Activated T-helper 17 cell treated with anti-CD3 and anti-CD28 coated beads, Interleukin-2, amount 50 U/mL, for 72 hours (primary cell): ENCODE measurements at regions not wholly inside any gene's neighbourhood (a gene's known extent, or its start where the extent isn't known, plus 50 kb on each side); places are given as distances from the start of the nearest gene placed in this dataset.
A peak's percentile ranks its signal among the peaks of the same experiment; 100 is the strongest.

Source experiments
- ATAC-seq: fragments of 150-1000 bp; cut with Tn5 transposase; replicated peaks from 2 replicates; pipeline ENCODE4 v1.10.0; 2021; ENCODE audit warnings: mild to moderate bottlenecking, moderate library complexity
- H3K27ac Mint-ChIP-seq: one replicate; pipeline ENCODE4 v1.8.0; 2022; ENCODE audit warnings: mixed read lengths
- H3K27me3 Mint-ChIP-seq: one replicate; pipeline ENCODE4 v1.8.0; 2022; ENCODE audit warnings: mixed read lengths
- H3K36me3 Mint-ChIP-seq: one replicate; pipeline ENCODE4 v1.8.0; 2022; ENCODE audit warnings: low read depth, mild to moderate bottlenecking, mixed read lengths
- H3K4me1 Mint-ChIP-seq: one replicate; pipeline ENCODE4 v1.8.0; 2022; ENCODE audit warnings: mixed read lengths
- H3K4me3 Mint-ChIP-seq: one replicate; pipeline ENCODE4 v1.8.0; 2022; ENCODE audit warnings: mild to moderate bottlenecking, mixed read lengths
- H3K9me3 Mint-ChIP-seq: one replicate; pipeline ENCODE4 v1.8.0; 2022; ENCODE audit warnings: mixed read lengths

DNA sequence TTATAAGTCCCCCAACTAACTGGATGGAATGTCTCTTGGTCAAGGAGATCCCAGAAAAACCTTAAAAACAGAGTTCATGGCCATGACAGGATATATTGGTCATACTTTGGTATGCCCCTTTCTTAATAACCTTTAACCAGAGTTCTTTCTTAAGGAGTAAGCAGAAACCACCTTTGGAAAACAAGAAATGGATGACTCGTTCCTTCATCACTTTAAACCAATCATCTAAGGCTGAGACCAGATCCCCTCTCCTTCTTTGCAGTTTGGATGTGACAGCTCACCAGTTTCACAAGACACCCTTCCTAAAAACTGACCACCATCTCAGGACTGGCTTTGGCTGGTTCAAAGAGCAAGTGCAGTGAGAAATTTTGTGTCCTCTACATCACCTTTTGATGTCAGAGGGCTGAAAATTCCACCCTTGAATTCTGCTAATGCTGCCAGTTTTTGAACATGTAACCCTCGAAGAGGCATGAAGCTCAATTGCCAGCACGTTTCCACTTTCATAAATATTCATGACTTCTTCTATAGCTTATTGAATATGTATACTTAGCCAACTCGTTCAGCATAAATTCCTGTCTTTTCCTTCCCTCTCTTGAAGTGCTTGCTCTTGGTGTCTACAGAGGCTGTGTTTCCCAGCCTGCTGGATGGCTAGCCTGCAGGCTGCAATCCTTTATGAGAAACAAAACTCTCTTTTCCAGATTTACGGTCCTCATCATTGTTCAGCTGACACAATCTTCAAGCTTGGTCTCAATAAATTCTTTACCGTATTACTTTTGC is 1323.5 kb upstream of the TMEFF2 start:
- H3K9me3 Mint-ChIP-seq, result peaks cover 4% of the 10 kb centered on the region
- H3K27ac Mint-ChIP-seq, result no peak overlapping the region
- H3K36me3 Mint-ChIP-seq, result no peaks in the 10 kb centered on the region
- H3K4me1 Mint-ChIP-seq, result no peaks in the 10 kb centered on the region
- H3K4me3 Mint-ChIP-seq, result no peak overlapping the region
- H3K27me3 Mint-ChIP-seq, result no peaks in the 10 kb centered on the region
- no peak for ATAC-seq

DNA sequence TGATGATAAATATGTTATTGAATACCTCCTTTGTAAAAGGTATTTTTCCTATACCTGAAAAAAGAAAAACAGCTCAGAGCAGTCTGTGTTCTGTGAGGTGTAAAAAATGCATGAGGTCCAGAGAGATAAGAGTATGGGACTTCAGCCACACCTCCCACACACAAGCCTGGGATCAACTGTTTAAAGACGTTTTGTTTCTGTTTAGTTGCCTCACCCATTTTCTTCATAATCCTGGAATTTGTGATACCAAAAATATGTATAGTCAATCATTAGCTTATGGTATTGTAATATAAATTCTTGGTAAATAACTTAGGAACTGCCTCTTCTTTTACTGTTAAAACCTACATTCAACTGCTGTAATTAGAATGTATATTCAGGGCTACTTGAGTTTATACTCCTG is 1322.9 kb upstream of the TMEFF2 start:
- H3K36me3 Mint-ChIP-seq, result no peaks in the 10 kb centered on the region
- H3K9me3 Mint-ChIP-seq, result peaks cover 4% of the 10 kb centered on the region
- no peak overlapping the region for H3K4me3 Mint-ChIP-seq
- H3K27me3 Mint-ChIP-seq, result no peaks in the 10 kb centered on the region
- no peak for ATAC-seq
- H3K27ac Mint-ChIP-seq, result no peak overlapping the region
- H3K4me1 Mint-ChIP-seq, result no peaks in the 10 kb centered on the region

- Mint-ChIP-seq H3K27ac (no peak overlapping the region), H3K36me3 (no peaks in the 10 kb centered on the region), H3K27me3 (no peaks in the 10 kb centered on the region), H3K4me1 (no peaks in the 10 kb centered on the region), H3K9me3 (no peaks in the 10 kb centered on the region), H3K4me3 (no peak overlapping the region)
- ATAC-seq, result no peak
These were observed 1311.3 kb upstream of the TMEFF2 start for GRCh38 chr2:193506035-193506434.

- ATAC-seq, result no peak
- no peaks in the 10 kb centered on the region for H3K9me3 Mint-ChIP-seq
- no peak overlapping the region for H3K27ac Mint-ChIP-seq
- no peaks in the 10 kb centered on the region for H3K36me3 Mint-ChIP-seq
- no peak overlapping the region for H3K4me3 Mint-ChIP-seq
- no peaks in the 10 kb centered on the region for H3K4me1 Mint-ChIP-seq
- no peaks in the 10 kb centered on the region for H3K27me3 Mint-ChIP-seq
These were observed 1310.9 kb upstream of the TMEFF2 start for GRCh38 chr2:193505620-193506019.

DNA sequence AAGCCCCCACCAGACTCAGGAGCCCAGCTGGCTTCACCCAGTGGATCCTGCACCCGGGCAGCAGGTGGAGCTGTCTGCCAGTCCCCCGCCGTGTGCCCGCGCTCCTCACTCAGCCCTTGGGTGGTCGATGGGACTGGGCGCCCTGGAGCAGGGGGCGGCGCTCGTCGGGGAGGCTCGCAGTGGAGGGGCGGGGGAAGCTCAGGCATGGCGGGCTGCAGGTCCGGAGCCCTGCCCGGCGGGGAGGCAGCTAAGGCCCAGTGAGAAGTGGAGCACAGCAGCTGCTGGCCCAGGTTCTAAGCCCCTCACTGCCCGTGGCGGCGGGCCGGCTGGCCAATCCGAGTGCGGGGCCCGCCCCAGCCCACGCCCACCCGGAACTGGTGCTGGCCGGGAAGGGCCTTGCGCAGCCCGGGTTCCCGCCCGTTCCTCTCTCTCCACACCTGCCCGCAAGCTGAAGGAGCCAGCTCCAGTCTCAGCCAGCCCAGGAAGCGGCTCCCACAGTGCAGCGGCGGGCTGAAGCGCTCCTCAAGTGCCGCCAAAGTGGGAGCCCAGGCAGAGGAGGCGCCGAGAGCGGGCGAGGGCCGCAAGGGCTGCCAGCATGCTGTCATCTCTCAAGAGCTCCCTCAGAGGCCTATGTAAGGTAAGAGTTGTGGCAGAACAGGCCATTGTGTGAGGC is 1307.8 kb upstream of the TMEFF2 start:
- ATAC-seq, result no peak
- Mint-ChIP-seq H3K27ac (no peak overlapping the region), H3K27me3 (no peaks in the 10 kb centered on the region), H3K4me3 (no peak overlapping the region), H3K36me3 (no peaks in the 10 kb centered on the region), H3K9me3 (no peaks in the 10 kb centered on the region), H3K4me1 (no peaks in the 10 kb centered on the region)

GRCh38 chr2:193496786-193497185 is 1302.1 kb upstream of the TMEFF2 start:
- ATAC-seq, result no peak
- H3K27me3 Mint-ChIP-seq, result no peaks in the 10 kb centered on the region
- H3K27ac Mint-ChIP-seq, result no peak overlapping the region
- no peaks in the 10 kb centered on the region for H3K36me3 Mint-ChIP-seq
- no peak overlapping the region for H3K4me3 Mint-ChIP-seq
- H3K9me3 Mint-ChIP-seq, result no peaks in the 10 kb centered on the region
- H3K4me1 Mint-ChIP-seq, result no peaks in the 10 kb centered on the region

GRCh38 chr2:193482557-193482956 is 1287.8 kb upstream of the TMEFF2 start:
- H3K4me3 Mint-ChIP-seq, result peak overlapping the region; percentile 32
- H3K36me3 Mint-ChIP-seq, result no peaks in the 10 kb centered on the region
- no peaks in the 10 kb centered on the region for H3K27me3 Mint-ChIP-seq
- no peaks in the 10 kb centered on the region for H3K9me3 Mint-ChIP-seq
- ATAC-seq, result no peak
- no peaks in the 10 kb centered on the region for H3K4me1 Mint-ChIP-seq
- no peak overlapping the region for H3K27ac Mint-ChIP-seq

- Mint-ChIP-seq H3K9me3 (no peaks in the 10 kb centered on the region), H3K4me1 (no peaks in the 10 kb centered on the region), H3K27ac (no peak overlapping the region), H3K36me3 (no peaks in the 10 kb centered on the region), H3K27me3 (no peaks in the 10 kb centered on the region), H3K4me3 (no peak overlapping the region)
- no peak for ATAC-seq
These were observed 1285.5 kb upstream of the TMEFF2 start for GRCh38 chr2:193480187-193480586.

DNA sequence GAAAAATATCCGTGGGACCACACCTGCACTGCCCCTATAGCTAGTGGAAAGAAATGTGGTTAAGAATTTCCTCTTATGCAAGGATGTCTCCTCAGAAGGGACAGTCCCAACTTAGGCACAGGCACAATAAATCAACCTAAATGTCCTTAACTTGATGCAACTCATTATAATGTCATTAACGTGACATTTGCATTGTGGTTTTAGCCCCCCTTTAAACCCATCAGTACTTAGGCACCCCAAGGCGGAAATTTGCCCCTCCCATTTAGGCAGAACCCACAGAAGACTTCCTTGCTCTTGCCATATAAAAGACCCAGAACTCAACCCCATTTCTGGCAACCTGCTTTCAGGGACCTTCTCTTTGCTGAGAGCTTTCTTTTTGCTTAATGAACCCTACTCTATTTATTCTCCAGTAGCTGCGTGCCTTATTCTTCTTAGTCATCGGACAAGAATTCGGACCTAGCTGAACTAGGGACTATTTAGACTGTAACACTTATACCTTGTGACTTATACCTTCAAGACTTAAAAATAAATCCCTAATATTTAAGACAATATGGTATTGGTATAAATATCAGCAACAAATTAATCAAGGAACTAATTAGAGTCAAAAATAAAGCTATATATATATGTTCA is 1281.6 kb upstream of the TMEFF2 start:
- H3K36me3 Mint-ChIP-seq, result no peaks in the 10 kb centered on the region
- no peaks in the 10 kb centered on the region for H3K27me3 Mint-ChIP-seq
- no peak overlapping the region for H3K4me3 Mint-ChIP-seq
- no peaks in the 10 kb centered on the region for H3K9me3 Mint-ChIP-seq
- no peak for ATAC-seq
- H3K4me1 Mint-ChIP-seq, result no peaks in the 10 kb centered on the region
- no peak overlapping the region for H3K27ac Mint-ChIP-seq

DNA sequence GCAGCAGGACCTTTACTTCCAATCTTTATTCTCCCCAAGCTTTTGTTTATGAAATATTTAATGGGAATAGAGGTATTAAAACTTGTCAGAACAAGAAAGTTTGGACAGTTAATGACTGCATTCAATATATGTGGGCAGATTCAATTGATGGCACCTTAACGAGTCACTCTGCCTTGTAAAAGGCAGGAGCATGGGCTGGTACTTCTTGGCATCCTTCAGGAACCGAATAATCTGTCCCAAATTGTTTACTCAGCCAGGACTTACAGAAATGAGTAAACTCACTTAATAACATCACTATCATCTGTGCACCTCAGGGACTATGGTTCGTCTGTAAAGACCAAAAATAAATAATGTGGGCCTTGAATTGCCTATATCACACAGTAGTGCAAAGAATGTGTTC is 1280.3 kb upstream of the TMEFF2 start:
- H3K4me1 Mint-ChIP-seq, result no peaks in the 10 kb centered on the region
- ATAC-seq, result no peak
- no peak overlapping the region for H3K4me3 Mint-ChIP-seq
- no peaks in the 10 kb centered on the region for H3K27me3 Mint-ChIP-seq
- H3K27ac Mint-ChIP-seq, result no peak overlapping the region
- no peaks in the 10 kb centered on the region for H3K9me3 Mint-ChIP-seq
- H3K36me3 Mint-ChIP-seq, result no peaks in the 10 kb centered on the region

DNA sequence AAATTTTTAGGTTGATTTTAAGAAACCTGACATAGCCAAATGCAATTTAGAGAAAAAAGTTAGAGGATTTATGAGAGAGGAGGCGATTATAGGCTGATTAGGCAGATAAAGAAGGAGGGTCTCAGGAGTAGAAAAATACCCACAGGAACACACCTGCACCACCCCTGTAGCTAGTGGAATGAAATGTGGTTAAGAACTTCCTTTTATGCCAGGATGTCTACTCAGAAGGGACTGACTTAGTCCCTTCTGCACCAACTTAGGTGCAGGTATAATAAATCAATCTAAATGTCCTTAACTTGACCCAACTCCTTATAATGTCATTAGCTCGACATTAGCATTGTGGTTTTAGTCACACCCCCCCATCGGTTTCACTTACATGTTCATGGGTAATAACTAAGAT is 1274.5 kb upstream of the TMEFF2 start:
- Mint-ChIP-seq H3K27ac (no peak overlapping the region), H3K4me1 (no peaks in the 10 kb centered on the region), H3K36me3 (no peaks in the 10 kb centered on the region), H3K4me3 (no peak overlapping the region), H3K9me3 (peaks cover 3% of the 10 kb centered on the region), H3K27me3 (no peaks in the 10 kb centered on the region)
- no peak for ATAC-seq

- peaks cover 3% of the 10 kb centered on the region for H3K9me3 Mint-ChIP-seq
- H3K36me3 Mint-ChIP-seq, result no peaks in the 10 kb centered on the region
- no peak overlapping the region for H3K27ac Mint-ChIP-seq
- no peak overlapping the region for H3K4me3 Mint-ChIP-seq
- H3K27me3 Mint-ChIP-seq, result no peaks in the 10 kb centered on the region
- ATAC-seq, result no peak
- H3K4me1 Mint-ChIP-seq, result no peaks in the 10 kb centered on the region
These were observed 1272.7 kb upstream of the TMEFF2 start for GRCh38 chr2:193467276-193467987.

DNA sequence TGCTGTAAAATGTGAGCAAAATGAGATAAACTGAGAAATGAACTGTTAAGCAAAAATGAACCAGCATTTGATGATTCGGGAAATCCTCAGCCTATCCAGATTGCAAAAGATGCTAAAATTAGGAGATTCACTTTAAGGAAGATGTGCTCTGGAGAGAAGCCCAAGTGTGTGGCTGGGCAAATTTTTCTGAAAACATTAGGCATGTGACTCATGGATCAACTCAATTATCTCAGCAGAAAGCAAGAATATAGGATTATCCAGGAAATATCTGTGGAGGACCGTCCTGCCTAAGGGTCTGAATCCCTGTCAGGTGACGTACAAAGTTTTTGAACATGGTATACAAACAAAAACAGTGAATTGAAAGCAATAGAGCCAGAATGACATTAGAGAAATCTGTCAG is 1268.3 kb upstream of the TMEFF2 start:
- no peak for ATAC-seq
- H3K36me3 Mint-ChIP-seq, result no peaks in the 10 kb centered on the region
- H3K4me1 Mint-ChIP-seq, result no peaks in the 10 kb centered on the region
- H3K9me3 Mint-ChIP-seq, result peaks cover 3% of the 10 kb centered on the region
- H3K4me3 Mint-ChIP-seq, result no peak overlapping the region
- H3K27me3 Mint-ChIP-seq, result no peaks in the 10 kb centered on the region
- H3K27ac Mint-ChIP-seq, result no peak overlapping the region

DNA sequence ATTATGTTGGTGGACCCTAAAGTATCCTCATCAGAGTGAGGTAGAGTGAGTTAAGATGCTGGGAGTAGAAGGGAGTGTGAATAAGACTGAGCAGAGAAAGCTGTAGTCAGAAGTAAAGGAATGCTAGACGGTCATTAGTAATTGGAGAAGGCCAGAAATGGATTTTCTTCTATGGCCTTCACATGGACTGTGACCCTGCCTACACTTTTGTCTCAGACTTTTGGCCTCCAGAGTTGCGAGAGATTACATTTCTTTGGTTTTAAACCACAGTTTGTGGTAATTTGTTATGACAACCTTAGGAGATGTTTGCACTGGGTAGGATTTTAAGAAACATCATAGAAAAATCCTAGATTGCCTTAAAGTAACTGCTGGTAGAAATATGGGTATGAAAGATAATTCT is 1267.7 kb upstream of the TMEFF2 start:
- Mint-ChIP-seq H3K27me3 (no peaks in the 10 kb centered on the region), H3K36me3 (no peaks in the 10 kb centered on the region), H3K9me3 (peaks cover 3% of the 10 kb centered on the region), H3K4me3 (no peak overlapping the region), H3K4me1 (no peaks in the 10 kb centered on the region), H3K27ac (no peak overlapping the region)
- ATAC-seq, result no peak
